ENCODE measurements at regions not wholly inside any gene's neighbourhood (a gene's known extent, or its start where the extent isn't known, plus 50 kb on each side); places are given as distances from the start of the nearest gene placed in this dataset.

DNA sequence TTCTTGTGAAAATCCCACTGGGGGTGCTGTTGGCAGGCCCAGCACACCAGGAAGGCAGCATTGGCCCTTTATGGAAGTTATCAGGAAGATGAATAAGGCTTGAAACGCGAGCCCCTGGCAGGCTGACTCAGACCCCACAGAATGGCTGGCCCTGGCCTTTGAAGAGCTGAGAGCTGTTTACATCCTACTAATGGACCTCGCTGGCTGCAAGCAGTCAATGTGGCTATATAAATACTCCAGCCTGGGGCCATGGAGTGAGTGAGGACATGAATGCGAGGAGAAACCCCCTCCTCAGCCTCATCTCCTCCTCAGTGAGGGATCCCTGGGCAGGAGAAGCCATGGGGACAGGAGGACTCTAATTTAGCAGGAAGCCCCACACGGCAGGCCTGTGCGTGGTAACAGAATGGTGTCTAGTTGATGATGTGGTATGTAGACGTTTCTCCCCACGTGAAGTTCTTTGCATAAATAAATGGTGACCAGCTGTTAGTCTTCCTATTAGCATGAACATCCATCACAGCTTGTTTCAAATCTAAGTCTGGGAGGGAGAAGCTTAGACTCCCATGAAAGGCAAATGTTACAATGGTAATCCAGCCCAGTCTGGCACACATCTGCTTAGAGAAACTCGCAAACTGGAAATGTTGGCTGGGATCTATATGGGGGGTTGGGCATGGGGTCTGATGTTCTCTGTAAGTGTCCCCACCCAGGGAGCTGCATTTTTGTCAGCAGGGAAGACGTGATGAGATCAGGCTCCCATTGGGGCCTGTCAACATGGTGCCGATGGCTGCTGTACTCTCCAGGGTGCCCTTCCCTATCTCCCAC lies 175.1 kb upstream of the PITX1 start (continued):
- TF ChIP-seq, protein P1, sequence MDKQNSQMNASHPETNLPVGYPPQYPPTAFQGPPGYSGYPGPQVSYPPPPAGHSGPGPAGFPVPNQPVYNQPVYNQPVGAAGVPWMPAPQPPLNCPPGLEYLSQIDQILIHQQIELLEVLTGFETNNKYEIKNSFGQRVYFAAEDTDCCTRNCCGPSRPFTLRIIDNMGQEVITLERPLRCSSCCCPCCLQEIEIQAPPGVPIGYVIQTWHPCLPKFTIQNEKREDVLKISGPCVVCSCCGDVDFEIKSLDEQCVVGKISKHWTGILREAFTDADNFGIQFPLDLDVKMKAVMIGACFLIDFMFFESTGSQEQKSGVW (CRISPR knock-in tag; IDR thresholded peaks at IDR 0.05; ENCODE audit: borderline replicate concordance) = no peak
- TF ChIP-seq ZMYM4 (CRISPR knock-in tag; IDR thresholded peaks at IDR 0.05) = no peak
- no peak for TF ChIP-seq ZNF674 (CRISPR knock-in tag; IDR thresholded peaks at IDR 0.05; ENCODE audit: low read depth)
- no peak for TF ChIP-seq SMAD1 (CRISPR knock-in tag; IDR thresholded peaks at IDR 0.05; ENCODE audit: borderline replicate concordance, low read depth)
- TF ChIP-seq ATM (IDR thresholded peaks at IDR 0.05; ENCODE audit: borderline replicate concordance) = no peak
- no peak for TF ChIP-seq ZNF776 (CRISPR knock-in tag; IDR thresholded peaks at IDR 0.05)
- no peak for TF ChIP-seq NFE2 (CRISPR knock-in tag; IDR thresholded peaks at IDR 0.05)
- TF ChIP-seq PRPF4 (IDR thresholded peaks at IDR 0.05; ENCODE audit: low read depth, low read length, poor library complexity, severe bottlenecking) = no peak
- no peak for TF ChIP-seq ZNF264 (CRISPR knock-in tag; IDR thresholded peaks at IDR 0.05)
- TF ChIP-seq ZKSCAN5 (CRISPR knock-in tag; IDR thresholded peaks at IDR 0.05) = no peak
- no peak for TF ChIP-seq NFATC3 (CRISPR knock-in tag; IDR thresholded peaks at IDR 0.05)
- 0 out of 2 replicates have a peak, but pooled peaks have one; percentile 29 for TF ChIP-seq IRF2 (CRISPR knock-in tag; IDR thresholded peaks at IDR 0.05)
- TF ChIP-seq EP300 (IDR thresholded peaks at IDR 0.05; ENCODE audit: low read depth in 2 of 2, low read length in 2 of 2) = peak in 1 of 2 experiments; percentile 12; a peak in 1 of 4 replicates
- TF ChIP-seq EP300 (CRISPR knock-in tag; IDR thresholded peaks at IDR 0.05; ENCODE audit: borderline replicate concordance) = no peak
- TF ChIP-seq MIER3 (CRISPR knock-in tag; IDR thresholded peaks at IDR 0.05; ENCODE audit: borderline replicate concordance) = no peak
- TF ChIP-seq ZNF383 (CRISPR knock-in tag; IDR thresholded peaks at IDR 0.05; ENCODE audit: borderline replicate concordance) = no peak
- TF ChIP-seq ZNF367 (CRISPR knock-in tag; IDR thresholded peaks at IDR 0.05; ENCODE audit: borderline replicate concordance) = no peak
- TF ChIP-seq, protein P2, sequence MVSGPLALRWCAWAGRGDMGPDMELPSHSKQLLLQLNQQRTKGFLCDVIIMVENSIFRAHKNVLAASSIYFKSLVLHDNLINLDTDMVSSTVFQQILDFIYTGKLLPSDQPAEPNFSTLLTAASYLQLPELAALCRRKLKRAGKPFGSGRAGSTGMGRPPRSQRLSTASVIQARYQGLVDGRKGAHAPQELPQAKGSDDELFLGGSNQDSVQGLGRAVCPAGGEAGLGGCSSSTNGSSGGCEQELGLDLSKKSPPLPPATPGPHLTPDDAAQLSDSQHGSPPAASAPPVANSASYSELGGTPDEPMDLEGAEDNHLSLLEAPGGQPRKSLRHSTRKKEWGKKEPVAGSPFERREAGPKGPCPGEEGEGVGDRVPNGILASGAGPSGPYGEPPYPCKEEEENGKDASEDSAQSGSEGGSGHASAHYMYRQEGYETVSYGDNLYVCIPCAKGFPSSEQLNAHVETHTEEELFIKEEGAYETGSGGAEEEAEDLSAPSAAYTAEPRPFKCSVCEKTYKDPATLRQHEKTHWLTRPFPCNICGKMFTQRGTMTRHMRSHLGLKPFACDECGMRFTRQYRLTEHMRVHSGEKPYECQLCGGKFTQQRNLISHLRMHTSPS (CRISPR knock-in tag; IDR thresholded peaks at IDR 0.05; ENCODE audit: low read depth) = 0 out of 2 replicates have a peak, but pooled peaks have one; percentile 13
- no peak for TF ChIP-seq RBM22 (optimal IDR thresholded peaks at IDR 0.05; ENCODE audit: low read length)
- TF ChIP-seq FOXA1 (IDR thresholded peaks at IDR 0.05) = no peak
- TF ChIP-seq FOXA1 (CRISPR knock-in tag; IDR thresholded peaks at IDR 0.05) = 0 out of 2 replicates have a peak, but pooled peaks have one; percentile 13
- no peak for TF ChIP-seq PPARG (CRISPR knock-in tag; conservative IDR thresholded peaks at IDR 0.05)
- no peak for TF ChIP-seq ZBED4 (CRISPR knock-in tag; IDR thresholded peaks at IDR 0.05; ENCODE audit: borderline replicate concordance)
- no peak for TF ChIP-seq PHF5A (CRISPR knock-in tag; IDR thresholded peaks at IDR 0.05; ENCODE audit: low read depth, unreplicated experiment)
- TF ChIP-seq, protein P3, sequence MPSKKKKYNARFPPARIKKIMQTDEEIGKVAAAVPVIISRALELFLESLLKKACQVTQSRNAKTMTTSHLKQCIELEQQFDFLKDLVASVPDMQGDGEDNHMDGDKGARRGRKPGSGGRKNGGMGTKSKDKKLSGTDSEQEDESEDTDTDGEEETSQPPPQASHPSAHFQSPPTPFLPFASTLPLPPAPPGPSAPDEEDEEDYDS (CRISPR knock-in tag; IDR thresholded peaks at IDR 0.05) = no peak

Measured in HepG2 (cell line).